Body of pancreas (tissue), 4 donors: ENCODE measurements at regions not wholly inside any gene's neighbourhood (a gene's known extent, or its start where the extent isn't known, plus 50 kb on each side); places are given as distances from the start of the nearest gene placed in this dataset.
"Not testable (repeated sequence)": the region's sequence is repeated elsewhere in the genome, so short reads cannot be mapped to it uniquely, and the experiment has no call there.

ENCODE experiments used
- ATAC-seq: fragments of 150-250 bp; one replicate; pipeline ENCODE4 v1.9.1; 2016
- DNase-seq, 4 donors: peaks; one replicate each; pipeline ENCODE4 v3.0.0-alpha.2; 2019
- H3K27ac ChIP-seq, 4 donors: fragments of 200-600 bp; sonication (generic); 1 replicate in 3 of 4; 2 replicates in 1 of 4; pipeline versions ENCODE4 v1.5.1 to v1.6.1; 2016 to 2019; ENCODE audit warnings: mild to moderate bottlenecking in 1 of 4, mixed read lengths in 1 of 4, moderate library complexity in 1 of 4
- H3K27me3 ChIP-seq, 2 donors: fragments of 200-600 bp; sonication (generic); one replicate each; pipeline ENCODE4 v1.6.0; 2016; ENCODE audit warnings: mild to moderate bottlenecking in 1 of 2
- H3K36me3 ChIP-seq, 2 donors: fragments of 200-600 bp; sonication (generic); replicated peaks in 1 of 2; 2 replicates each; pipeline ENCODE4 v1.5.1; 2016; ENCODE audit warnings: low read depth in 2 of 2; ENCODE audit not compliant: insufficient read depth in 1 of 2
- H3K4me1 ChIP-seq: fragments of 200-600 bp; sonication (generic); one replicate; pipeline ENCODE4 v1.6.0; 2016
- H3K4me3 ChIP-seq, 2 donors: fragments of 200-600 bp; sonication (generic); 1 replicate in 1 of 2; 2 replicates in 1 of 2; pipeline ENCODE4 v1.5.1; 2016 to 2019
- H3K9me3 ChIP-seq, 3 donors: fragments of 200-600 bp; sonication (generic); 1 replicate in 2 of 3; 2 replicates in 1 of 3; pipeline ENCODE4 v1.5.1; 2016
- WGBS, 2 donors: methylation state at CpG; one replicate each; pipeline ENCODE4 v1.1.5; 2017; 5-methylcytosine and 5-hydroxymethylcytosine counted together
- intact Hi-C: fragments of 100-400 bp; cut with DNase I; formaldehyde crosslinking; loops from one replicate; pipeline ENCODE4 v1.15.1; 2023

- H3K27me3 ChIP-seq, H3K36me3 ChIP-seq, H3K27ac ChIP-seq, H3K9me3 ChIP-seq, ATAC-seq, intact Hi-C loops, H3K4me1 ChIP-seq, DNase-seq, H3K4me3 ChIP-seq: not testable (repeated sequence)
- WGBS, 2 donors: no CpG with 5 or more reads among the region's 5 CpGs
These were observed 73.5 kb downstream of the NPIPA8 start for GRCh38 chr16:18263046-18263445.

DNA sequence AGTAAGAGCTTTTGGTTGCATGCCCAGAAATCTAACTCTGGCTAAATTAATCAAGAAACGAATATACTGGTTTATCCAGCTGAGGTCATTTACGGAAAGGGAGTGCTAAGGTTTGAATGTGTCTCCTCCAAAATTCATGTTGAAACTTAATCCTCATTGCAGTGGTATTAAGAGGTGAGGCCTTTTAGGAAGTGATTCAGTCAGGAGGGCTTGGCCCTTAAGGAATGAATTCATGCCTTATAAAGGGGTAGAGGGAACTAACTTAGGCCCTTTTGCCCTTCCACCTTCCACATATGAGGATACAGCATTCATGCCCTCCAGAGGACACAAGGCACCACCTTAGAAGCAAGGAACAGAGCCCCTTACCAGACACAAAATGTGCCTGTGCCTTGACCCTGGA is 74.7 kb downstream of the NPIPA8 start:
- H3K36me3 ChIP-seq, DNase-seq, H3K27ac ChIP-seq: not testable (repeated sequence)

DNA sequence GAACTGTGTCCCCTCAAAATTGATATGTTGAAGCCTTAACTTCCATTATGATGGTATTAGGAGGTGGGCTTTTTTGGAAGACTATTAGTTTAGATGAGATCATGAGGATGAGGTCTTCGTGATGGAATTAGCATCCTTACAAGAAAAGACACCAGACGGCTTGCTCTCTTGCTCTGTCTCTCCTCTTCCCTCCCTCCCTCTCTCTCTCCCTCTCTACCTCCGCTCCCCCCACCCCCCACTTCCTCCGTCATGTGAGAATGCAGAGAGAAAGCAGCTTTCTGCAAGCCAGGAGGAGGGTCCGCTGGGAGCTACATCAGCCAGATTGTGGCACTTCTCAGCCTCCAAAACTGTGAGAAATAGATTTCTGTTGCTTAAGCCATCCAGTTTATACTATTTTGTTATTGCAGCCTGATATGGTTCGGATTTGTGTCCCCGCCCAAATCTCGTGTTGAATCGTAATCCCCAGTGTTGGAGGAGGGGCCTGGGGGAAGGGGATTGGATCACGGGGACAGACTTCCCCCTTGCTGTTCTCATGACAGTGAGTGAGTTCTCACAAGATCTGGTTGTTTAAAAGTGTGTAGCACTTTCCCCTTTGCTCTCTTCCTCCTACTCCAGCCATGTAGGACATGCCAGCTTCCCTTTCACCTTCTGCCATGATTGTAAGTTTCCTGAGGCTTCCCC is 76.9 kb downstream of the NPIPA8 start:
- 5 to 8% methylated on average over 4 to 5 of the region's 10 CpGs for WGBS, 2 donors
- H3K4me3 ChIP-seq, intact Hi-C loops, ATAC-seq, H3K36me3 ChIP-seq, DNase-seq, H3K27me3 ChIP-seq, H3K4me1 ChIP-seq, H3K27ac ChIP-seq, H3K9me3 ChIP-seq: not testable (repeated sequence)

More for the DNA sequence above, 74.7 kb downstream of the NPIPA8 start:
- intact Hi-C loops, H3K4me1 ChIP-seq, ATAC-seq, H3K4me3 ChIP-seq, H3K27me3 ChIP-seq, H3K9me3 ChIP-seq: not testable (repeated sequence)
- WGBS, 2 donors: 48 to 61% methylated on average over 2 of the region's 2 CpGs

DNA sequence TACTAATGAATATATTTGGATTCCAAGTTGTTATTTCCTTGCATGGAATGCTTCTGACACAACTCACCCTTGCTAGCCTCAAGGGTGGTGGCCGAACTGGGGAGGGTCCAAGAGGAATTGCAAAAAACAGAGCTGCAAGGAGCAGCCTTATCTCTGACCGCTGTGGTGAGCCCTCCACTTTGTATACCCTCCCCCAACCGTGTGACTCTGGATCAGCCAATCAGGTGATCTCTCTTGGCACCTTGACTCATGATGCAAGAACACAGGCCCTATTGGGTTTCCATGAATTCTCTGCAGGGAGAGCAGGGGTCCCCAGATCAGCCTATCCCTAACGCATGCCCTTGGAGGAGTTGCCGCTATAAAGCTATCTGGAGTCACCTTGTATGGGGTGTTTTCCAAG is 83.6 kb downstream of the NPIPA8 start:
- DNase-seq, H3K36me3 ChIP-seq, H3K4me1 ChIP-seq, H3K4me3 ChIP-seq, intact Hi-C loops, H3K9me3 ChIP-seq, H3K27ac ChIP-seq, ATAC-seq, H3K27me3 ChIP-seq: not testable (repeated sequence)
- no CpG with 5 or more reads among the region's 5 CpGs for WGBS, 2 donors

- H3K4me1 ChIP-seq, H3K27ac ChIP-seq, DNase-seq, H3K4me3 ChIP-seq, ATAC-seq, intact Hi-C loops, H3K36me3 ChIP-seq, H3K9me3 ChIP-seq, H3K27me3 ChIP-seq: not testable (repeated sequence)
- WGBS, 2 donors: 47% methylated on average over 7 of the region's 13 CpGs; no CpG with 5 or more reads in 1 of the 2 donors
These were observed 106.0 kb downstream of the NPIPA8 start for GRCh38 chr16:18230505-18230904.

DNA sequence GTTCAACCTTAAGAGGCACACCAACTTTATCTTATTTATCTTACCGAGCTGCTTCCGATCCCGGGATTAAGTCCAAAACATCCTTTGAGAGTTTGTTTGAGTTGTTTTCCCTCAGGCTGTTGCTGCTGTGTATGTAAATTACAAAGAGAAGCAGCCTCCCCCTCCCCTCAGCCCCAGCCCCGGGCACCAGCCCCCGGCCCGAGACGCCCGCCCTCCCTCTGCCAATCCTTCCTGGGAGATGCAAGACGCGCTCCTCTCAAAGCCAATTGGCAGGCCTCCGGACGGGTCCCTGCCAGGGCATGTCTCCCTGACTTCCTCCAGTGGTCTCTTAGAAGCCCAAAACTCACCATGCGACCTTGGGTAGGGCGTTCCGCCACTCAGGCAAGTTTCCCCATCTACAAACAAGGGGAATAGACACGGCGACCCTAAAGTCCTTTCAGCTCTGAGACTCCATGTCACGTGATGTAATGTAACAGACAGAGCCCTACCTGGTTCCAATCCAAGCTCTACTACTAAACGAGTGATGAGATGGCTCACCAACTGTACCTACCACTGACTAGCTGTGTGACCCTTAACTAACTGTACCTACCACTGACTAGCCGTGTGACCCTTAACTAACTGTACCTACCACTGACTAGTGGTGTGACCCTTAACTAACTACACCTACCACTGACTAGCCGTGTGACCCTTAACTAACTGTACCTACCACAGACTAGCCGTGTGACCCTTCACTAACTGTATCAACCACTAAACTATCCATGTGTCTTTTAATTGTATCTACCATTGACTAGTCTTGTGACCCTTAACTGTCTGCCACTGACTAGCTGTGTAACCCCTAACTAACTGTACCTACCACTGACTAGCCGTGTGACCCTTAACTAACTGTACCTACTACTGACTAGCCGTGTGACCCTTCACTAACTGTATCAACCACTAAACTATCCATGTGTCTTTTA is 114.2 kb downstream of the NPIPA8 start:
- H3K4me1 ChIP-seq, ATAC-seq: not testable (repeated sequence)
- WGBS, 2 donors: 0 to 62% methylated on average over 1 to 11 of the region's 24 CpGs

DNA sequence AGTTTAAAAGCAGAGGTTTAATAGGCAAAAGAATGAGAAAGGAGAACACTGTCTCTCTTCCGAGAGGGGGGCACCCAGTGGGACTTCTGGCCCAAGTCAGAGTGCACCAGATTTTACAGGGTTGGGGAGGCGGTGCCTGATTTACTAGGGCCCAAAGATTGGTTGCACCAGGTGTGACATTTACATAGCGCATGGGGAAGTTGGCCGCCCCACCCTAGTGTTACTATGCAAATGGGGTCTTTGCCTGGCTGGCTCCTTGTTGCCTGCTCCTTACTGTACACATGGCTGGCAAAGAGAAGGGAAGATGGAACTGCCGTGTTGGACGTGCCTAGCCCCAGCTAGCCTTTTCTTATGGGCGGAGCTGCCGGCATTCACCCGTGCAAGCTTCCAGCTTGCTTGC is 118.8 kb downstream of the NPIPA8 start:
- DNase-seq, H3K27me3 ChIP-seq, H3K4me3 ChIP-seq, H3K36me3 ChIP-seq, H3K27ac ChIP-seq, H3K4me1 ChIP-seq, intact Hi-C loops, H3K9me3 ChIP-seq, ATAC-seq: not testable (repeated sequence)
- WGBS, 2 donors: 40% methylated on average over 3 of the region's 9 CpGs; no CpG with 5 or more reads in 1 of the 2 donors

More for the DNA sequence above, 114.2 kb downstream of the NPIPA8 start:
- intact Hi-C loops, H3K4me3 ChIP-seq, DNase-seq, H3K27ac ChIP-seq, H3K36me3 ChIP-seq, H3K27me3 ChIP-seq, H3K9me3 ChIP-seq: not testable (repeated sequence)

DNA sequence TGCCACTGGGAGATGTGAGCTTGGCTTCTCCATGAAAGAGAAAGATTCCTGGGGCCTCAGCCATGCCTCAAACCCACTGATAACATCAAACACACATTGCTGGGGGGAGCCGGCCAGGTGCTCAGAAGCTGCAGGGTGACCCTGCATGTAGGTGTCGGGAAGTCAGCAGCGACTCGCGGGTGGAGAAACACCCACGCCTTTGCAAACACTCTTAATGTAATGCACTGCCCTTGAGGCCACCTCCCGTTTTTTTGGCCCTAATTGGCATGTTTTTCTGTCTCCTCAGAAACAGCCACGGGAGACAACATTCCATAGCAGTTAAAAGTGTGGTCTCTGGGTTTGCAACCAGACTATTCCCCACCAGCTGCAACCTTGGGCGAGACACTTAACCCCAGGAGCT is 119.7 kb downstream of the NPIPA8 start:
- H3K36me3 ChIP-seq, DNase-seq, intact Hi-C loops, H3K4me1 ChIP-seq, H3K4me3 ChIP-seq, H3K9me3 ChIP-seq, H3K27me3 ChIP-seq, ATAC-seq, H3K27ac ChIP-seq: not testable (repeated sequence)
- 18% methylated on average over 8 of the region's 9 CpGs; no CpG with 5 or more reads in 1 of the 2 donors for WGBS, 2 donors

DNA sequence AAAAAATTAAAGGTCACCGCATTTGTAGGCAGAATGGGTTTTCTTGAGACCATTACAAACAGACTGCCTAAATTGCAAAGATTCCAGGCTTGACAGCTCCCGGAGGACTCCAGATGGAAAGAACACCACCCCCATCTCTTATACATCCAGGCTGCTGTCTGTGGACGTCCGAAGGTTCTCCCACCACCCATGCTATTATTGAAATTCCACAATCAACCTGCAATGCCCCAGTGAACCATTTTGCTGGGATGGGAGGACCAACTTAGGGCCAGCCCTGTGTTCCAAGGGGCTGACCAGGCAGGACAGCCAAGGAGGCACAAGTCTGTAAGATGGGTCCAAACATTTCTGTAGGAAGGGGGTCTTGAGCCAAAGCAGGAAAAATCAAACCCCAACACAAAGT is 122.7 kb downstream of the NPIPA8 start:
- H3K4me1 ChIP-seq, H3K36me3 ChIP-seq, DNase-seq, H3K9me3 ChIP-seq, H3K27ac ChIP-seq, H3K4me3 ChIP-seq, H3K27me3 ChIP-seq, ATAC-seq, intact Hi-C loops: not testable (repeated sequence)
- WGBS, 2 donors: 38 to 55% methylated on average over 4 of the region's 4 CpGs

DNA sequence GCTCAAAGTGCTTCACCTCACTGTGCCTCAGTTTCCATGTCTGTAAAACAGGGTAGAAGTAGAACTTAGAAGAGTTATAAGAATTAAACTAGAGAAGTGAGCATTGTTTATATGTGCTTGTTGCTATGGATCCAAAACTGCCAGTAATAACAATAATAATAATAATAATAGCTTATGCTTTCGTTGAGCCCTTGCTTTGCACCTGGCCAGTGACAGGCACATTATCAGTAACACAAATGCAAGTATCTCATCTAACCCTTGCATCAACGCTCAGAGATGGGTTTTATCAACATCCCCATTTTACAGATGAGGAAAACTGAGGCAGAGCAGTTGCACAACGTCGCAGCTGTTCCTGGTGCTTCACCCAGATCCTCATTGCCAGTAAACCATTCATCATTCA is 125.0 kb downstream of the NPIPA8 start:
- intact Hi-C loops, H3K4me1 ChIP-seq, H3K9me3 ChIP-seq, H3K4me3 ChIP-seq, H3K27me3 ChIP-seq, H3K36me3 ChIP-seq, DNase-seq, ATAC-seq, H3K27ac ChIP-seq: not testable (repeated sequence)
- 50 to 63% methylated on average over 2 of the region's 4 CpGs for WGBS, 2 donors

DNA sequence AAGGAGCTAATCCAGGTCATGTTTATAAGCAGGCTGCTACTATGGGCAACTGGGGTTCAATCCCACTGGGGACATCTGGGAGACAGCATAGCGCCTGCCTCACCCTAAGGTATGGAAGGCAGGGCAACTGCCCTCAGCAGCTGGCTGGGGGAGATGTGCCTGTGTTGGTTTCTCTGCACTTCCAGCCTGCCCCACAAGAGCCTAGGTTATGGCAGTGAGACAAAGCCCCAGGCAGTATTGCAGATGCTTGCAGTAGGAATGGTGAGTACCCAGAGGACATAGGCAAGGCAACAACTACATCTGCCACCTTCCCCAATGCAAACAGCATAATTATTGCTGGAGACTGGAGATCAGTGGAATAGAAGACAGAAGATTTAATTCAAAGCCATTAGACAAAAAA is 131.8 kb downstream of the NPIPA8 start:
- H3K27ac ChIP-seq, DNase-seq, intact Hi-C loops, H3K36me3 ChIP-seq, H3K27me3 ChIP-seq, H3K4me1 ChIP-seq, H3K9me3 ChIP-seq, ATAC-seq, H3K4me3 ChIP-seq: not testable (repeated sequence)
- WGBS, 2 donors: no CpG with 5 or more reads among the region's 1 CpG
